GM18498 (cell line): ENCODE measurements at regions not wholly inside any gene's neighbourhood (a gene's known extent, or its start where the extent isn't known, plus 50 kb on each side); places are given as distances from the start of the nearest gene placed in this dataset.

Experiments used
- ATAC-seq: cut with Tn5 transposase; IDR thresholded peaks from one replicate; pipeline ENCODE4 v1.9.1; 2021; ENCODE audit warnings: mild to moderate bottlenecking, moderate library complexity; ENCODE audit not compliant: unreplicated experiment

GRCh38 chr7:50210706-50211115 is 93.8 kb upstream of the IKZF1 start:
- no peak for ATAC-seq

GRCh38 chr7:50209461-50210135 is 94.9 kb upstream of the IKZF1 start:
- no peak for ATAC-seq

- no peak for ATAC-seq
Observed at GRCh38 chr7:50208378-50208982, 96.0 kb upstream of the IKZF1 start.

- ATAC-seq: no peak
Observed at GRCh38 chr7:50207686-50208255, 96.7 kb upstream of the IKZF1 start.

- no peak for ATAC-seq
Observed at GRCh38 chr7:50207251-50207564, 97.3 kb upstream of the IKZF1 start.

GRCh38 chr7:50206453-50207250 is 97.9 kb upstream of the IKZF1 start:
- ATAC-seq: no peak

GRCh38 chr7:50205011-50205410 is 99.5 kb upstream of the IKZF1 start:
- ATAC-seq: no peak

GRCh38 chr7:50204581-50204980 is 99.9 kb upstream of the IKZF1 start:
- ATAC-seq: no peak

GRCh38 chr7:50203521-50203920 is 101.0 kb upstream of the IKZF1 start:
- no peak for ATAC-seq

GRCh38 chr7:50202052-50202555 is 102.4 kb upstream of the IKZF1 start:
- ATAC-seq: no peak

GRCh38 chr7:50199824-50200223 is 104.7 kb upstream of the IKZF1 start:
- ATAC-seq: no peak

GRCh38 chr7:50197549-50197948 is 104.5 kb upstream of the ZPBP start:
- ATAC-seq: peak; percentile 77

- no peak for ATAC-seq
Observed at GRCh38 chr7:50196719-50197118, 103.7 kb upstream of the ZPBP start.

- no peak for ATAC-seq
Observed at GRCh38 chr7:50190776-50191175, 97.7 kb upstream of the ZPBP start.

GRCh38 chr7:50189371-50189770 is 96.3 kb upstream of the ZPBP start:
- ATAC-seq: no peak

GRCh38 chr7:50185951-50186682 is 93.1 kb upstream of the ZPBP start:
- ATAC-seq: no peak

GRCh38 chr7:50185208-50185607 is 92.2 kb upstream of the ZPBP start:
- no peak for ATAC-seq

GRCh38 chr7:50184271-50184990 is 91.4 kb upstream of the ZPBP start:
- no peak for ATAC-seq

- no peak for ATAC-seq
Observed at GRCh38 chr7:50182759-50183158, 89.7 kb upstream of the ZPBP start.

GRCh38 chr7:50181081-50181480 is 88.0 kb upstream of the ZPBP start:
- ATAC-seq: no peak
